Activated CD8-positive, alpha-beta memory T cell treated with anti-CD3 and anti-CD28 coated beads for 4 hours (primary cell): ENCODE measurements at regions not wholly inside any gene's neighbourhood (a gene's known extent, or its start where the extent isn't known, plus 50 kb on each side); places are given as distances from the start of the nearest gene placed in this dataset.
"Not testable (repeated sequence)": the region's sequence is repeated elsewhere in the genome, so short reads cannot be mapped to it uniquely, and the experiment has no call there.

Source experiments
- DNase-seq, 2 donors: peaks; one replicate each; pipeline ENCODE4 v3.0.0-alpha.2; 2020; ENCODE audit warnings: low read depth in 2 of 2

DNA sequence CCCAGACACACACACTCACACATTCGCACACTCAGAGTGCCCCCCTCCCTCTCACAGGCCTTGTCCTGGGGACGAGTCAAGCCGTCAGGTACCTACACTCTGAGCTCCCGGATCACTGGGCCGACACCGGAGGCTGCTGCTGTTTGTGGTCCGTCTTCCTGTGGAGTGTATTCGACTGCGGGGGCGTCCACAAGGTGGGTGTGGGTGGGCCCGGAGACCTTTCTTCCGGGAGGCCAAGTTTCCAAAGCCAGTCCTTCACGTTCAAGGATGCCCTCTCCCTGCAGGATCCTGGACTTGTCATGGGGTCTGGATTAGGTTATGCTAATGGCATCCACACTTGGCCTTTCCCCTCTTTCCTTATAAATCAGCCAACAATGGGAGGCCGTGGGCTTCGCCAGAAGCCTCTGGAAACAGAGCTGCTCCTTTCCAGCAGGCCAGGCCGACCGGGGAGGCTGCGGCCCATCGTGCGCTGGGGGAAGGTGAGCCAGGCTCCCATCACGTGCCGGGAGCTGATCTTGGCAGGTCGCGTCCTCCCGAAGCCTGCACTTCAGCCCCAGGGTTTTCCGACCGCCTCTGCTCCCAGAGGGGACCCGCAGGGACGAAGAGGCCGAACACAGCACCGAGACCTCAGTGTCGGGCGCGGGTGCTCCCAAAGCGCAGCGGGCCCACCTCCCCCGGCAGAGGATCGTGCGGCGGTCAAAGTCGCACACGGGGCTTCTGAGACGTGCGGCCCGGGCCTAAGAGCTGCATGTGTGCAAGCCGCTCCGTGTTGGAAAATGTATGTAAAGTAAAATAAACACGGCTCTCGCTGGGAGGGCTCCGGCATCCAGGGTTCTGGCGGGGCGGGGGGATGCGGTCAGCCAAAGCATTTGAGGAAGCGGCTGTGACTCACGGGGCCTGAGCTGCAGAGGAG, 196.5 kb upstream of the ZNF469 start:
- DNase-seq, result not testable (repeated sequence)

GRCh38 chr16:88186889-88187870, 195.6 kb upstream of the ZNF469 start:
- not testable (repeated sequence) for DNase-seq

- not testable (repeated sequence) for DNase-seq
Measured at GRCh38 chr16:88188171-88188895, 194.4 kb upstream of the ZNF469 start.

- DNase-seq, result not testable (repeated sequence)
Measured at GRCh38 chr16:88190592-88191095, 192.1 kb upstream of the ZNF469 start.

DNA sequence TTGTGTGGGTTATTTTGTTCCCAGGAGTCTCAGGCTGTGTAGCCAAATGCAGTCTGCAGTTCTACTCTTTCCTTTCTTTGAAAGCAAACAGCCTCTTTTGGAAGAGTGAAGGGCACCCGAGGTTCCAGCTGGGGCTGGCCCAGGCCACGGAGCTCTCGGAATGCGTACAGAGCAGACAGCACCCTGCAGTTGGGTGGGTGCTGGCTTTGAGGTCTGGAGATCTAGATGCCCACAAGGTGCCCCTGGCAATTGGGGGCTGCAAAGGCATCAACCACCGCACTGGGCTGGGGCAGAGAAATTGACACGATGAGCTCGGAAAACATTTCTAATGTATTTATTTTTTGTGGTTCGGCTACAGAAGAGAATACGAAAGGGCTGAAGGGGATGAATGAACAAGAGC, 191.6 kb upstream of the ZNF469 start:
- not testable (repeated sequence) for DNase-seq

DNA sequence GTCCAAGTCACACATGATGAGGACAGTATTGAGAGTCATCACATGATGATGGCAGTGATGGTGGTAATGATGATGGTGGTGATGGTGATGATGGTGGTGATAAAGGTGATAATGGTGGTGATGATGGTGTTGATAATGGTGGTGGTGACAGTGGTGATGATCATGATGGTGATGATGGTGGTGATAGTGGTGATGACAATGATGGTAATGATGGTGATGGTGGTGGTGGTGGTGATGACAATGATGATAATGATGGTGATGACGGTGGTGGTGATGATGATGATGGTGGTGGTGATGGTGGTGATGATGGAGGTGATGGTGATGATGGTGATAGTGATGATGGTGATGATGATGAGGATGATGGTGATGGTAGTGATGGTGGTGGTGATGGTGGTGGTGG, 190.2 kb upstream of the ZNF469 start:
- no peak for DNase-seq

- DNase-seq, result not testable (repeated sequence)
Measured at GRCh38 chr16:88193706-88194396, 188.9 kb upstream of the ZNF469 start.

GRCh38 chr16:88194397-88195268, 188.1 kb upstream of the ZNF469 start:
- DNase-seq, result no peak

- no peak for DNase-seq
Measured at GRCh38 chr16:88195269-88195705, 187.5 kb upstream of the ZNF469 start.

GRCh38 chr16:88195911-88196465, 186.8 kb upstream of the ZNF469 start:
- no peak for DNase-seq

GRCh38 chr16:88196471-88197400, 186.0 kb upstream of the ZNF469 start:
- DNase-seq, result no peak

- no peak for DNase-seq
Measured at GRCh38 chr16:88197481-88198456, 185.0 kb upstream of the ZNF469 start.

DNA sequence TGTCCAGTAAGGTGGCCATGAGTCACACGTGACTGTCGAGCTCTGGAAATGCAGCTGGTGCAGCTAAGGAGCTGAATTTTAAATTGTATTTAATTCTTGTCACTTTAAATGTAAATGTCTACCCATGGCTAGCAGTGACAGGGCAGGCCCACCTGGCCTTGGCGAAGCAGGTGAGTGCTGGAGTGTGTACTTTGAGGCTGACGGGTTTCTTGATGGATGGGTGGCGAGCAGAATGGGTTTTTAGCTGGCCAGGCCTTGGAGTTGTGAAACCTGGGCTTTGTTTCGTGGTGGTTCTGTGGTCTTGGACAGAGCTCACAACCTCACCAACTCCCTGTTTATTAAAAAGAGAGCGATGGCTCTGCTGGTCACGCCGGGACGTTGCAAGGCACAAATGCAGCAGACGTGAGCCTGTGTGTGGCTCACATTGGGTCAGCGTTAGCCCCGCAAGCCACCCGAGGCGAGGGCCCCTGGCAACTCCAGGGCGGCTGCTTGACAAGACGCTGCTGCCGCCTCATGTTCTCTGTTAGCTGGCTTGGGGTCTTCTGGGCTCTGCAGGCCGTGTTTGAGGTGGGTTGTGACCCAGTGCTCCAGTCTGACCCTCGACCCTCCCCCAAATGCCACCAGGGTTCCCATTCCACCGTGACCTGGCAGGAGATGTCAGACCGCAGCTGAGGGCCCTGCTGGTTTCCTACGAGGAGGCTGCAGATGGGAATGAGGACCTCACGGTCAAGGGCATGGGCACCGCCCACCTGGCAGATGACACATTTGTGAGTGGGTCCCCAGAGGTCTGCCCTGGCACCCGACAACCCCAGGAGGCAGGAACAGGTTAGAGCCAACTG, 184.1 kb upstream of the ZNF469 start:
- DNase-seq, result not testable (repeated sequence)

- not testable (repeated sequence) for DNase-seq
Measured at GRCh38 chr16:88199296-88200153, 183.2 kb upstream of the ZNF469 start.
